COR-L47 (cell line): ENCODE measurements at regions not wholly inside any gene's neighbourhood (a gene's known extent, or its start where the extent isn't known, plus 50 kb on each side); places are given as distances from the start of the nearest gene placed in this dataset.
"Not testable (repeated sequence)": the region's sequence is repeated elsewhere in the genome, so short reads cannot be mapped to it uniquely, and the experiment has no call there.

Experiments
- DNase-seq: peaks from one replicate; lab custom pipeline; 2025; lab: John Stamatoyannopoulos, UW

DNA sequence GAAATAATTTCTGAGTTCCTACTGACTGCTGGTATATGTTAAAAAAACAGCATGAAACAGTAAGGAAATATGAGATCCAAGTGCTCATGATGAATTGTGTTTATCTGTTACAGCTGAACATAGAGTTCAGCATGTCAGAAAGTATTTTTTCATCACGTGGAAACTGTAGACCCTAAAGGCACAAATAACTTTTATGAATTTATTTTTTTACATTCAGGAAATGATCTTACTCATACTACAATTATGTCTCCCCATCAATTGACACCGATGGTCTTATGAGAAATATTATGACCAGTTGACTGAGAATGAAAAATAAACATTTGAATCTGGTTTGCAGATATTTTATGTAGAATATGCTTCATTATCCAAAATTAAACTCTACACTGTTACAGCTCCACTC, 283.1 kb upstream of the SPANXN4 start:
- no peak for DNase-seq

DNA sequence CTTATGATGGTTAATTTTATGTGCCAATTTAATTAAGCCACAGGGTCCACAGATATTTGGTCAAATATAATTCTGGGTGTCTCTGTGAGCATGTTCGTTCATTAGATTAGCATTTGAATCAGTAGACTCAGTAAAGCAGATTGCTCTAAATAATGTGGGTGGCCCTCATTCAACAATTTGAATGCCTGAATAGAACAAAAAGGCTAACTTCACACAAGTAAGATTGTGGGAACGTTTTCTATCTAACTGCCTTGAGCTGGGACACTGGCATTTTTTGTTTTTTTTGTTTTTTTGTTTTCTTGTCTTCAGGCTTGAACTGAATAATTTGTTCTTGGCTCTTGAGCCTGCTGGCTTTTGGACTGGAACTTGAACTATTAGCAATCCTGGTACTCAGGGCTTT, 292.4 kb upstream of the SPANXN4 start:
- no peak for DNase-seq

GRCh38 chrX:142711796-142712290, 313.9 kb upstream of the SPANXN4 start:
- no peak for DNase-seq

GRCh38 chrX:142702749-142703148, 323.0 kb upstream of the SPANXN4 start:
- no peak for DNase-seq

GRCh38 chrX:142688256-142688655, 337.5 kb upstream of the SPANXN4 start:
- no peak for DNase-seq

DNA sequence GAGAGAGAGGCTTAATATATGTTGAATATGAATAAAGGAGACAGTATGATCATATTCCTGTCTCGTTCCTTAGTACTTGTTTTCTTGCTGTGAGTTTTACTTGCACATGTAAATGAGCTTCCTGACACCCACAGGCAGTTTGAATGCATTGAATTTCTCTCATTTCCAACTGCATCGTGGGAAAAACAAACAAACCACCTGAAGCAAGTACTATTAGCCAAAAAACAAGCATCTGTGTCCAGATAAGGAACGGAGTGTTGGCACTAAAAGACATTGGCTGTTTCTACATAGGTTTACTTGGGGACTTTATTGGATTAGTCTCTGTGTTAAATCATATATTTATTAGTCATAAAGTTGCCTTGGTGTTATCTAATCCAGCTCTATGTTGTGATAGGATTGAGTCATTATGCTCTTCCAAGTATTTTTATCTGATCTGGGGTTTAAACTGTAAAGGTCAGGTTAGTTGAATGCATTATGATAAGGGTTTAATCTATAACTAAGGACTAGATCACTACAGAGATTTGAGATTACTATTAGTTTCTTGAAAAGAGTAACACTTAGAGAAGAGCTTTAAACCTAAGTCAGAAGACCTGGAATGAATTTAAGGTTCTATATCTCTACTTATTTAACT, 339.0 kb upstream of the SPANXN4 start:
- DNase-seq, result no peak

DNA sequence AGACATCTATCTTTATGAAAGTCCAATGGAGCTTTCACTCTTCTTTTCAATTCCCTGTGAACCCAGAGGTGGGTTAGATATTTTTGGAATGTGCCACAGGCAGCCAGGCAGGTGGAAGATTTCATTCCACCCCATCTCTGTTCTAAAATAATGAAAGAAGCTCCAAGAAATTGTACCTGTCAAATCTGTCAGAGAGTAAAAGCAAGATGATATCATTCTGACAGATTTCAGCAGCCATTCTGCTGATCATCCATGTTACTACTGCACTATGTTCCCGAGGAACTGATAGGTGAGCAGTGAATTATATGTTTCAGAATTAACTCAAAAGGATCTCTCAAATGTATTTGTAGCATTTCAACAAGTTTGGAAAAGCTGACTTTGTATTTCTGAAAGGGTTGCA, 339.5 kb upstream of the SPANXN4 start:
- DNase-seq, result no peak

- no peak for DNase-seq
These were observed 345.7 kb upstream of the SPANXN4 start for GRCh38 chrX:142680038-142680437.

DNA sequence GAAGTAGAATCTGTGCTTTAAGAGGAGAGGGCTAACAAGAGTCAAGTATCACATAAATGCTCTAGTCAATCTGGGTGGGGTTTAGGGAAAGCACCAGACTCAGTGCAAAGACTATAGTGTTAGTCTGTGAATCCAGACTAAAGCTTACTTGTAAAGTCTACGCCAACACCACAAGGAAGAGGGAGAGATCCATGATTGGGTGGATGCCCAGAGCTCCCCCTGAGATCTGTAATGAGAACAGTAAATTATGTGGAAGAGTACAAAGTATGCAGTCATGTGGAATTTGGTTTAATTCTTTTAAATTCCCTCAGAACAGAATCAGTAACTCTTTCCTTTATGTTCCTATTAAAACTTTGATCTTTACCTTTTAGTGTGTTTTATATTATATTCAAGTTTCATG, 354.7 kb upstream of the SPANXN4 start:
- no peak for DNase-seq

DNA sequence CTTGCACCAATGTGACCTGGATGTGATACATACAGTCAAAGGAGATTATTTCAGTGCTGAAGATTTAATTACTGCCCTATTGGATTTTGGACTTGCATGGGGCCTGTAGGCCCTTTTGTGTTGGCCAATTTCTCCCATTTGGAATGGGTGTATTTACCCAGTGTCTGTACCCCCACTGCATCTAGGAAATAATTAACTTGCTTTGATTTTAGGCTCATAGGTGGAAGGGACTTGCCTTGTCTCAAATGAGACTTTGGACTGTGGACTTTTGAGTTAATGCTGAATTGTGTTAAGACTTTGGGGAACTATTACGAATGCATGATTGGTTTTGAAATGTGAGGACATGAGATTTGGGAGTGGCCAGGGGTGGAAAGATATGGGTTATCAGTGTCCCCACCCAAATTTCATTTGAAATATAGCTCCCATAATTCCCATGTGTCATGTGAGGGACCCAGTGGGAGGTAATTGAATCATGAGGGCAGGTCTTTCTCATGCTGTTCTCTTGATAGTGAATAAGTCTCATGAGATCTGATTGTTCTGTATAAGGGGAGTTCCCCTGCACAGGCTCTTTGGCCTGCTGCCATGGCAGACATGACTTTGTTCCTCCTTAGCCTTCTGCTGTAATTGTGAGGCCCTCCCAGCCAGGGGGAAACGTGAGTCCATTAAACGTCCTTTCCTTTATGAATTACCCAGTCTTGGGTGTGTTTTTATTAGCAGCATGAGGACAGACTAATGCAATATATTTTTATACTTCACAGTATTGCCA, 362.2 kb upstream of the SPANXN4 start:
- DNase-seq, result no peak

DNA sequence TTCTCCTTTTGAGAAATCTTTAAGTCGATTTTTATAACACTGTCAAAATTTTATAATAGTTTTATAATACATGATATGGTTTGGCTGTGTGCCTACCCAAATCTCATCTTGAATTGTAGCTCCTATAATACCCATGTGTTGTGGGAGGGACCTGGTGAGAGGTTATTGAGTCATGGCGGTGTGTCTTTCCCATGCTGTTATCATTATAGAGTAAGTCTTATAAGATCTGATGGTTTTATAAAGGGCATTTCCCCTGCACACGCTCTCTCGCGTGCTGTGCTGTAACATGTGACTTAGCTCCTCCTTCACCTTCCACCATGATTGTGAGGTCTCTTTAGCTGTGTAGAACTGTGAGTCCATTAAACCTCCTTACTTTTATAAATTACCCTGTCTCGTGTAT, 364.0 kb upstream of the SPANXN4 start:
- DNase-seq, result no peak

DNA sequence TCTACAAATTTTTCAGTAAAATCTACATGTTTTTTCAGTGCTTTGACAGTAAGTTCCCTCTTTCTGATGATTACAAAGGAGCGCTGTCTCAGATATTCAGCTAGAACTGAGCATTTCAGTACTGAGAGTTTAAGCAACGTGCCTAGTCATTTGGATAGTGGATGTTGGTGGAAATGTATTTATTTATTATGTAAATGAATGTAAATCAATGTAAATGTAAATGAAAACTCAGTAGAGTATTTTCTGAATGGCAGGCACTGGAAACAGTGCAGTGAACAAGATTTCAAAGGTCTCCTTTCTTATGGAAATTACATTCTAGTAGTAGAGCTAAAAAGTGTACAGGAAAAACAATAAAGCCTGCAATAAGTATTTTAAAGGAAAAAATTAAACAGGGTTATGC, 370.2 kb upstream of the SPANXN4 start:
- DNase-seq, result no peak

DNA sequence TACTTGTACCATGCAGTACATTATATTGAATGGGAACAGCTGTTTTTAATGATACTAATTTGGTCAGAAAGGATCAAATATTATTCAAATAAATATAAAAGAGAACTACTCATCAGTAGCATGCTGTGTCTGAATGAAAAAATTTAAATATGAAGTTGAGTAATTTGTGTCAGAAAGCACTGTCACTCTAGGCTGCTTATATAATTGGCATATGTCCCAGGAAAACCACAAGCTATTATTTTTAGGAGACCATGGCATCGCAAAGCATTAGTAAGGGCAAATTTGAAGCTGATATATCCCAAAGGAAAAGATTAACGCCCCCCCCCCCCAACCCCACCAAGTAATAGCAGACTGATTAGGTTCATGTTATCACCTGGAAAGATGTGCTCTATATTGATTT, 388.5 kb upstream of the SPANXN4 start:
- peak; percentile 3 for DNase-seq

GRCh38 chrX:142616636-142617035, 409.1 kb upstream of the SPANXN4 start:
- no peak for DNase-seq

GRCh38 chrX:142613403-142613802, 408.3 kb upstream of the MAGEC2 start:
- no peak for DNase-seq

DNA sequence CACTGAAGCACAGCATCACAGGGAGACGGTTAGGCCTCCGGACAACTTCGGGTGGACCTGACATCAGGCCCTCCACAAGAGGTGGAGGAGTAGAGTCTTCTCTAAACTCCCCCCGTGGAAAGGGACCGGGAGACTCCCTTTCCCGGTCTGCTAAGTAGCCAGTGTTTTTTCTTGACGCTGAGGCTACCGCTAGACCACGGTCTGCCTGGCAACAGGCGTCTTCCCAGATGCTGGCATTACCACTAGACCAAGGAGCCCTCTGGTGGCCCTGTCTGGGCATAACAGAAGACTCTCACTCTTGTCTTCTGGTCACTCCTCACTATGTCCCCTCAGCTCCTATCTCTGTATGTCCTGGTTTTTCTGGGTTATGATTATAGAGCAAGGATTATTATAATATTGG, 401.5 kb upstream of the MAGEC2 start:
- not testable (repeated sequence) for DNase-seq

DNA sequence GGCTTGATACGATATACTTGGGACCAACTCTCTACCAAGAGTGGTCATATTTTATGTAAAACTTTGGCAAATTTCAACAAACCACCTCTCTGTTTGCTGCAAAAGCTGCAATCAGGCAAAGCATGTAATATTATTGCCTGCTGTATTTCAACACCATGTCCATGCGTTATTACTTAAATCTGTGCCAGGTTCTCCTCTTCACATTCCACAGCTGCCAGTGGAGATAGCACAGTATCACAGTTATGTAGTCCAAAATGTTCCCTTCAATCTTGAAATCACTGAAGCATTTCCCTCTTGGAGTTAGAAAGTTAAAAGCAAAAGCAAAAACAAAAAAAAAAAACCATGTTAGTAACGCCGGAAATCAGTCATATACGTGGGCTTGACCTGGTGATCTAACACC, 396.7 kb upstream of the MAGEC2 start:
- DNase-seq, result no peak

DNA sequence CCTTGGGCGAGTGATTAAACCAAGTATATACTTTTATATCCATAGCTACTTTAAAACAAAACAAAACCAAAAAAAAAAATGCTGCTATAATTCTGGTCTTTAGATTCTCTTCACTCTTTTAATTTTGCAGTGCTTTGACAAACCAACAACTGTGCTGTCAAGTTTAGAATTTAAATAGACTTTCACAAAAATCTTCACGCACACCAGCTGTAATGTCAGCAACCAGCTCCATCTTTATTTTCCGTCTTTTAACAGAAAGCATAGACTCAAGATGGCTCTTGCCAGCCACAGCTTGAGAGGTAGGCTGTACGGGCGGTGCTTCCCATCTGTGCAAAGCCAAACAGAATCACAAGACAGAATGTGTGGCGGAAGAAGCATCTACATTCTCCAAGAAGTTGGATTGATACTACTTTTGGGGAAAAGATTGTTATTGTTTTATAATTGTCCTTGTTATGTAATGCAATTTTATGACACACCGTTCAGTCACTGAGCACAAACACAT, 388.3 kb upstream of the MAGEC2 start:
- no peak for DNase-seq

- DNase-seq, result no peak
These were observed 371.5 kb upstream of the MAGEC2 start for GRCh38 chrX:142576615-142577014.

DNA sequence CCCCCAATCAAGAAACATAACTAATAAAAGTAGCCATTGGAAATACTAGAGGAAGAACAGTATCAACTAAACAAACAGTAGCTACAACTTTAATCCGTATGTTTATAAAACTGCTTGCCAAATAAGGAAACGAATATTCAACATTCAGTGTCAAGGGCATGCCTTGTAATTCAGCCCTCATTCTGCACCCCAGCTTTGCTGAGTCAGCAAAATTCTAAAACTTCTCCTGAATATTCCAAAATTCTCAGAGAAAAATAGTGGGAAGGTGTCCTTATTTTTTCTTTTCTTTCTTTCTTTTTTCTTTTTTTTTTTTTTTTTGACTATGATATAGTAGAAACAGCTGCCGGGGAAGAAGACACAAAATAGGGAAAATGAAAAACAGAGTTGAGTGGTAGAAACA, 344.8 kb upstream of the MAGEC2 start:
- DNase-seq, result no peak

DNA sequence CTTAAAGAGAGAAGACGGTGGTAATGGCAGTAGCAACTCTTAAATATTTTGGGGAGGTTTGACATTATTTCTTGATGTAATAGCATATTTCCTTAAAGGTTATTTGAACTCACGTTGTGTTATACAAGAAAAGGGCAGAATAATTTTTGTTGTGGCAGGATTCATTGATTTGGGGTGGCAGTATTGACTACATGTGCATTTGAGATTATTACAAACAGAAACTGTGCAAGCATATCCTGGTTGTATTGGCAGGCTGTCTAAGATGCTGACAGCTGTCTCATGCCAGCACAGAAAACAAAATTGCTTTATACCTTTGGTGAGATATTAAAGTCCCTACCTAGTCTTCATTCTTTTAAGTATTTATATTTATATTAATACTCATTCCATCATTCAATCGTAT, 300.7 kb upstream of the MAGEC2 start:
- no peak for DNase-seq

- no peak for DNase-seq
These were observed 299.0 kb upstream of the MAGEC2 start for GRCh38 chrX:142503967-142504643.

GRCh38 chrX:142502441-142502840, 297.4 kb upstream of the MAGEC2 start:
- DNase-seq, result no peak
